SK-N-SH (cell line): ENCODE measurements at regions not wholly inside any gene's neighbourhood (a gene's known extent, or its start where the extent isn't known, plus 50 kb on each side); places are given as distances from the start of the nearest gene placed in this dataset.
"Not testable (repeated sequence)": the region's sequence is repeated elsewhere in the genome, so short reads cannot be mapped to it uniquely, and the experiment has no call there.

Experiments used
- CTCF ChIA-PET: fragments of 300-600, 350-600 bp; formaldehyde crosslinking; extraction: SDS; loops from one replicate; lab custom pipeline; 2021; lab: Yijun Ruan, JAX
- POLR2A ChIA-PET: fragments of 350-600 bp; sonication (Branson Sonifier 250); formaldehyde crosslinking; extraction: SDS; loops from one replicate; lab custom pipeline; 2020; ENCODE audit warnings: antibody characterized with exemption, inconsistent platforms; lab: Yijun Ruan, JAX
- DNase-seq: peaks from one replicate; pipeline ENCODE4 v3.0.0; 2012
- H2AFZ ChIP-seq: fragments of 200-600 bp; sonication (generic); 2 replicates; pipeline ENCODE4 v1.8.1; 2016; ENCODE audit warnings: antibody characterized with exemption, mild to moderate bottlenecking, low read depth
- H3F3A ChIP-seq: fragments of 200-600 bp; sonication (generic); replicated peaks from 2 replicates; pipeline ENCODE3; 2016; ENCODE audit warnings: antibody characterized with exemption, mild to moderate bottlenecking; ENCODE audit not compliant: insufficient read depth
- H3K27ac ChIP-seq, 2 experiments: fragments of 200-500 bp in 1 of 2; fragments of 200-600 bp in 1 of 2; sonication (Bioruptor generic) in 1 of 2; sonication (generic), shearing (Covaris generic) in 1 of 2; 2 replicates each; pipeline versions ENCODE4 v1.5.1 to v1.6.1; 2014 to 2016; ENCODE audit warnings: low read depth in 2 of 2, inconsistent platforms in 1 of 2, low read length in 1 of 2, mild to moderate bottlenecking in 1 of 2, mixed read lengths in 1 of 2
- H3K27me3 ChIP-seq: fragments of 200-600 bp; sonication (generic), shearing (Covaris generic); 2 replicates; pipeline ENCODE4 v1.6.1; 2016; ENCODE audit warnings: mixed run types; ENCODE audit not compliant: insufficient read depth
- H3K36me3 ChIP-seq, 2 experiments: fragments of 200-500 bp in 1 of 2; fragments of 200-600 bp in 1 of 2; sonication (Bioruptor generic) in 1 of 2; sonication (generic) in 1 of 2; replicated peaks in 1 of 2; 2 replicates each; pipeline versions ENCODE3 to v1.5.1; 2014 to 2016; ENCODE audit warnings: low read length in 1 of 2, mild to moderate bottlenecking in 1 of 2; ENCODE audit not compliant: insufficient read depth in 2 of 2, control insufficient read depth in 1 of 2
- H3K4me1 ChIP-seq, 2 experiments: fragments of 200-500 bp in 1 of 2; fragments of 200-600 bp in 1 of 2; sonication (Bioruptor generic) in 1 of 2; sonication (generic), shearing (Covaris generic) in 1 of 2; 2 replicates each; pipeline versions ENCODE4 v1.5.1 to v1.6.1; 2014 to 2016; ENCODE audit warnings: low read depth in 1 of 2, low read length in 1 of 2, mixed run types in 1 of 2; ENCODE audit not compliant: insufficient read depth in 2 of 2, control insufficient read depth in 1 of 2
- H3K4me2 ChIP-seq: fragments of 200-600 bp; sonication (generic), shearing (Covaris generic); 2 replicates; pipeline ENCODE4 v1.6.1; 2017; ENCODE audit warnings: mixed run types
- H3K4me3 ChIP-seq, 2 experiments: fragments of 200-500 bp in 1 of 2; fragments of 200-600 bp in 1 of 2; sonication (Bioruptor generic) in 1 of 2; sonication (generic), shearing (Covaris generic) in 1 of 2; 2 replicates each; pipeline versions ENCODE4 v1.5.1 to v1.8.1; 2014 to 2016; ENCODE audit warnings: low read depth in 2 of 2, inconsistent platforms in 1 of 2, low read length in 1 of 2, mild to moderate bottlenecking in 1 of 2, mixed read lengths in 1 of 2, moderate library complexity in 1 of 2
- H3K79me2 ChIP-seq: fragments of 200-600 bp; sonication (generic); 2 replicates; pipeline ENCODE4 v1.8.1; 2017; ENCODE audit warnings: mild to moderate bottlenecking; ENCODE audit not compliant: insufficient read depth
- H3K9ac ChIP-seq: fragments of 200-600 bp; sonication (generic); 2 replicates; pipeline ENCODE4 v1.6.1; 2017; ENCODE audit warnings: mixed run types
- H3K9me2 ChIP-seq: fragments of 200-600 bp; sonication (generic); 2 replicates; pipeline ENCODE4 v1.6.1; 2017; ENCODE audit warnings: mixed run types
- H3K9me3 ChIP-seq: fragments of 200-600 bp; sonication (generic); 2 replicates; pipeline ENCODE4 v1.6.1; 2017; ENCODE audit warnings: mixed run types, mild to moderate bottlenecking, moderate library complexity
- H4K20me1 ChIP-seq: fragments of 200-600 bp; sonication (generic); 2 replicates; pipeline ENCODE4 v1.6.1; 2017; ENCODE audit warnings: mild to moderate bottlenecking, mixed run types; ENCODE audit not compliant: insufficient read depth
- WGBS: methylation state at CpG from one replicate; pipeline ENCODE4 v1.1.6; 2017; ENCODE audit warnings: low lambda C conversion rate; 5-methylcytosine and 5-hydroxymethylcytosine counted together
- small RNA-seq, 7 experiments: library from RNA; depleted of rRNA; stranded (forward); fragments of <200 nt; gene quantifications; one replicate each; pipeline ENCODE3, GENCODE V24; 2012

DNA sequence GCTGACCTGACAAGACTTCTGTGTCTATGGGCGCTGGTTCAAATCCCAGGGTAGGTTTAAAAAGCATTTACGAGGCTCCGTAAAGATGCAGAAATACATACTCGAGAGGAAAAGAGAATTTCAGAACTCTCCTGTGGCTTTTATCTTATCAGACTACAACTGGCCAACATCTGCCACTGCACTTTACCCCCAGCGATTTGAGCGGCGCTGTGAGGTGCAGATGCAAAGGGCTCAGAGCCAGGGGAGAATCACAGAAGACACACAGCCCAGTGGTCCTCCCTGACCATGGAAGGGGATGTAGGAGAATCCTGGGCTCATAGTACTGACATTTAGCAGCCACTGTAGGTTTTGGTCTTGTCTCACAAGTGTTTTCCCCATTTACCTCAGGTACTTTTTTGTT is 307.2 kb upstream of the ZNF722 start:
- H3K9me2 ChIP-seq, H3F3A ChIP-seq, H3K4me2 ChIP-seq, H3K36me3 ChIP-seq, H2AFZ ChIP-seq, H4K20me1 ChIP-seq, H3K9me3 ChIP-seq, CTCF ChIA-PET, H3K27ac ChIP-seq, H3K4me3 ChIP-seq, H3K27me3 ChIP-seq, H3K9ac ChIP-seq, H3K79me2 ChIP-seq, POLR2A ChIA-PET, H3K4me1 ChIP-seq, DNase-seq: not testable (repeated sequence)
- 13% methylated on average over 3 of the region's 7 CpGs for WGBS

DNA sequence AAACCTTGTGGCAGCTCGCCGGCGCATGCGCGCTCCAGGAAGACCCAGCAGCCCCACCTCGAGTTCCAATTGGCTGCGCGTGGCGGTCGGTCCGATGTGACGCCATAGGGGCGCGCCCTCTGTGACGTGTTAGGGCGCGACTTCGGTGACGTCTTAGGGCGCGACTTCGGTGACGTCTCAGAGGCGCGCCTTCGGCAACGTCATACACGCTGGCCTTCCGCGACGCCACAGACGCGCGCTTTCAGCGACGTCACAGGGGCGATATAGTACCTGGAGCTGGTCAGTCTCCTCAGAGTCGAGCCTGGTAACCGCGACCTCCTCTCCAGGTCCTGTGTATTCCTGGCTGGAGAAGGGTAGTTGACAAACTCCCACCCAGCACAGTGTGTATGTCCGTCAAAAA is 304.4 kb upstream of the ZNF722 start:
- CTCF ChIA-PET = not testable (repeated sequence)

More for the DNA sequence above, 304.4 kb upstream of the ZNF722 start:
- no CpG with 5 or more reads among the region's 41 CpGs for WGBS
- H3K4me2 ChIP-seq, H3K36me3 ChIP-seq, H3K4me1 ChIP-seq, H4K20me1 ChIP-seq, H3K27ac ChIP-seq, H3K79me2 ChIP-seq, H3F3A ChIP-seq, H3K9me2 ChIP-seq, H3K27me3 ChIP-seq, H2AFZ ChIP-seq, POLR2A ChIA-PET, H3K9ac ChIP-seq, H3K9me3 ChIP-seq: not testable (repeated sequence)
- DNase-seq = peak; percentile 65
- H3K4me3 ChIP-seq = 0 out of 4 replicates have a peak overlapping the region, but pooled peaks of 1 of the 2 experiments have one; percentile 19

Small RNAs in the stretch of these regions (small RNA-seq; reads per million reads assigned to genes)
- gene MIR4283-2 = 0 reads per million in 7 experiments
